ENCODE measurements at regions not wholly inside any gene's neighbourhood (a gene's known extent, or its start where the extent isn't known, plus 50 kb on each side); places are given as distances from the start of the nearest gene placed in this dataset.

DNA sequence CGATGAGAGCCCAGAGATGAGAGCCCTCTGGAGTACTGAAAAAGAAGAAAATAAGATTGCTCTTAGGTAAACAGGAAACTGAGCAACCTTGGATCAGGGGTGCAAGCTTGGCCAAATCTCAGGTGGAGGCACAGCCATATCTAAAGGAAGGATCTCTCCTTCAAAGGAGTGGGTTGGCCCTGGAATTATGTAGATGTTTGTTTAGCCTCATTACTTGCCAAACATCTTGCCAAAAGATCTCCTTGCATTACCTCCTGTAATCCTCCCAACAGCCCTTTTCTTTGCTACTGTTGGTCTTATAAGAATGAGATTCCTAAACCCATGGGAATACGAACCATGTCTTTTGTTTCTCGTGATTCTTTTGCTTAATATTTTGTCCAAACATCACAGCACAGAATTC, 332.6 kb upstream of the NCKAP5 start:
- TF ChIP-seq CTCF (IDR thresholded peaks at IDR 0.05; ENCODE audit: low read depth, low read length) (no peak), POLR2A (IDR thresholded peaks at IDR 0.05; ENCODE audit: extremely low read depth, insufficient read length) (no peak), MYC (IDR thresholded peaks at IDR 0.05; ENCODE audit: low read depth, low read length) (no peak)
- TF ChIP-seq, protein P1, sequence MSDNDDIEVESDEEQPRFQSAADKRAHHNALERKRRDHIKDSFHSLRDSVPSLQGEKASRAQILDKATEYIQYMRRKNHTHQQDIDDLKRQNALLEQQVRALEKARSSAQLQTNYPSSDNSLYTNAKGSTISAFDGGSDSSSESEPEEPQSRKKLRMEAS (IDR thresholded peaks at IDR 0.05; ENCODE audit: low read depth, low read length): no peak
- H3K4me3 ChIP-seq (ENCODE audit: low read depth, low read length): no peak overlapping the region
- DNase-seq (ENCODE audit: low read depth): no peak

DNA sequence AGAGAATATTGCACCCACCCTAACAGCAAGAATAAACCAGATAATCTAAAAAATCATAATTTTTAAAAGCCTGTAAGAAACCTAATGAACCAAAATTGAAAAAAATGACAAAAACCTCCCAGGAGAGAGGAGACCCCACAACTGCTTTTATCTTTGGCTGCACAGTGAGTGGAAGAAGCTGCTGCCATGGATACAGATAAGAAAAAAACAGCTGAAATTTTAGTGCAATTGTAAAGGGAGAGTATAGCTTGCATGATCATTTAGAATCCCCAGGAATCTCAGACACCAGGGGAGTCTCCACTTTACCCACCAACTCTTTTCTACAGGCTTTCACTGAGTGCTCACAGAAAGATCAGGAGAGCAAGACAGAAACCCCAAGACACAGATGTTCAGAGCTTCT, 338.1 kb upstream of the NCKAP5 start:
- DNase-seq (ENCODE audit: low read depth): no peak
- TF ChIP-seq MYC (IDR thresholded peaks at IDR 0.05; ENCODE audit: low read depth, low read length): no peak
- H3K4me3 ChIP-seq (ENCODE audit: low read depth, low read length): no peak overlapping the region

DNA sequence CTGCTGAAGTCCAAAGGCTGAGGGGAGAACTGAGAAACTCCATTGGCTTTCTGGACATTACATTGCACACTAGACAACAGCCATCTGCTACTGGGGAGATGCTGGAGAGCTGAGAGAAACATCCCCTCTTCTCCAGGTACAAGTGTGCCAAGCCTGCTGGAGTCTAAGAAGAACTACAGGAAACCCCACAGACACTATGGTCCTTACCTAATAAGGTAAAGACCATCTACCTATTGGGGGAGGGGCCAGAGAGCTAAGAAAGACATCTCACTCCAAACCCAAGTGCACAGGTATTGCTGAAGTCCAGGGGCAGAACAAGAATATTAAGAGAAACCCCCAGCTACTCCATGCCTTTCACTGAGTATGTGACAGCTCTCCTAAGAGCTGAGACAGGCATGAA, 338.7 kb upstream of the NCKAP5 start:
- H3K4me3 ChIP-seq (ENCODE audit: low read depth, low read length): no peak overlapping the region
- DNase-seq (ENCODE audit: low read depth): no peak
- TF ChIP-seq, protein P1 (IDR thresholded peaks at IDR 0.05; ENCODE audit: low read depth, low read length): no peak
- TF ChIP-seq POLR2A (IDR thresholded peaks at IDR 0.05; ENCODE audit: extremely low read depth, insufficient read length) (no peak), CTCF (IDR thresholded peaks at IDR 0.05; ENCODE audit: low read depth, low read length) (no peak), MYC (IDR thresholded peaks at IDR 0.05; ENCODE audit: low read depth, low read length) (no peak)

- TF ChIP-seq POLR2A (IDR thresholded peaks at IDR 0.05; ENCODE audit: extremely low read depth, insufficient read length): no peak
- TF ChIP-seq MYC (IDR thresholded peaks at IDR 0.05; ENCODE audit: low read depth, low read length): no peak
- TF ChIP-seq, protein P1 (IDR thresholded peaks at IDR 0.05; ENCODE audit: low read depth, low read length): no peak
- TF ChIP-seq CTCF (IDR thresholded peaks at IDR 0.05; ENCODE audit: low read depth, low read length): no peak
- H3K4me3 ChIP-seq (ENCODE audit: low read depth, low read length): no peak overlapping the region
- DNase-seq (ENCODE audit: low read depth): no peak
Measured at GRCh38 chr2:133908171-133908570, 339.9 kb upstream of the NCKAP5 start.

- TF ChIP-seq, protein P1 (IDR thresholded peaks at IDR 0.05; ENCODE audit: low read depth, low read length): no peak
- TF ChIP-seq POLR2A (IDR thresholded peaks at IDR 0.05; ENCODE audit: extremely low read depth, insufficient read length) (no peak), CTCF (IDR thresholded peaks at IDR 0.05; ENCODE audit: low read depth, low read length) (no peak), MYC (IDR thresholded peaks at IDR 0.05; ENCODE audit: low read depth, low read length) (no peak)
- H3K4me3 ChIP-seq (ENCODE audit: low read depth, low read length): no peak overlapping the region
- DNase-seq (ENCODE audit: low read depth): no peak
Measured at GRCh38 chr2:133918141-133918540, 335.7 kb upstream of the MGAT5 start.

DNA sequence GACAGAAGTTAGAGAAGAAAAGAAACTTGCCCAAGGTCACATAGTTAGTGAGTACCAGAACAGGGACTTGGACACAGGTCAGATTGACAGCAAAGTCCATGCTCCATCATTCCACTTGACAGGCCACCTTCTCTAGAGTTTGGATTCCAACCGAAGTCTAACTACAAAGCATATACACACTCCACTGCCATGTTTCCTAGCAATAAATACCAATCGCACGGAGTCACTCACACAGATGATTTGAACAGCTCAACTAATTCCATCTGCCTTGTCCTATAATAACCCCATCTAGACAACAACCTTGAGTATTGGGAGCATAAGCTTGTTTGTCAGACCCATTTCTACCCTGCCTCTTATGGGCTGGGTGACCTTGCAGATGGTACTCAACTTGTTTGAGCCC, 334.6 kb upstream of the MGAT5 start:
- no peak overlapping the region for H3K4me3 ChIP-seq (ENCODE audit: low read depth, low read length)
- TF ChIP-seq CTCF (IDR thresholded peaks at IDR 0.05; ENCODE audit: low read depth, low read length) (no peak), POLR2A (IDR thresholded peaks at IDR 0.05; ENCODE audit: extremely low read depth, insufficient read length) (no peak), MYC (IDR thresholded peaks at IDR 0.05; ENCODE audit: low read depth, low read length) (no peak)
- TF ChIP-seq, protein P1 (IDR thresholded peaks at IDR 0.05; ENCODE audit: low read depth, low read length): no peak
- DNase-seq (ENCODE audit: low read depth): no peak

All from NB4 (cell line).